SK-N-SH (cell line): ENCODE measurements at regions not wholly inside any gene's neighbourhood (a gene's known extent, or its start where the extent isn't known, plus 50 kb on each side); places are given as distances from the start of the nearest gene placed in this dataset.

ENCODE experiments used
- CTCF ChIP-seq: fragments of 200-600 bp; sonication (generic); IDR thresholded peaks from 2 replicates; pipeline ENCODE4 v1.6.1; 2017; ENCODE audit warnings: antibody characterized with exemption, mild to moderate bottlenecking, moderate library complexity
- EP300 ChIP-seq, 2 experiments: IDR thresholded peaks; 2 replicates each; pipeline versions ENCODE4 v1.4.0 to v1.6.1; 2012; ENCODE audit warnings: borderline replicate concordance in 1 of 2, low read depth in 1 of 2, low read length in 1 of 2
- FOXJ3 ChIP-seq: sonication (generic); formaldehyde crosslinking; IDR thresholded peaks from 2 replicates; pipeline ENCODE4 v1.5.1; 2020; ENCODE audit warnings: mild to moderate bottlenecking, missing genetic modification reagents
- GABPA ChIP-seq: IDR thresholded peaks from 2 replicates; pipeline ENCODE4 v1.4.0; 2012; ENCODE audit warnings: low read depth, mild to moderate bottlenecking
- IRF3 ChIP-seq: fragments of 150-350 bp; IDR thresholded peaks from 2 replicates; pipeline ENCODE4 v1.6.1; 2016; ENCODE audit warnings: mild to moderate bottlenecking, low read depth, low read length
- JUND ChIP-seq: IDR thresholded peaks from 2 replicates; pipeline ENCODE4 v1.4.0; 2012
- MXI1 ChIP-seq: IDR thresholded peaks from 2 replicates; pipeline ENCODE4 v1.6.1; 2012; ENCODE audit warnings: mild to moderate bottlenecking, low read depth, low read length, improper control_type of control experiment
- PBX3 ChIP-seq: IDR thresholded peaks from 2 replicates; pipeline ENCODE4; 2012
- RAD21 ChIP-seq: IDR thresholded peaks from 2 replicates; pipeline ENCODE4 v1.6.1; 2012; ENCODE audit warnings: mild to moderate bottlenecking, low read length
- REST ChIP-seq: IDR thresholded peaks from 2 replicates; pipeline ENCODE4 v1.6.1; 2012; ENCODE audit warnings: mild to moderate bottlenecking, low read depth, low read length, moderate library complexity
- RFX5 ChIP-seq: IDR thresholded peaks from 2 replicates; pipeline ENCODE4 v1.6.1; 2012; ENCODE audit warnings: mild to moderate bottlenecking, improper control_type of control experiment, low read length
- TCF12 ChIP-seq: IDR thresholded peaks from 2 replicates; pipeline ENCODE4 v1.4.0; 2012
- YY1 ChIP-seq: IDR thresholded peaks from 2 replicates; pipeline ENCODE4 v1.4.0; 2012; ENCODE audit warnings: low read depth, mild to moderate bottlenecking
- TF ChIP-seq, protein P1 (sequence below): IDR thresholded peaks from 2 replicates; pipeline ENCODE4 v1.4.0; 2012; ENCODE audit warnings: low read depth

DNA sequence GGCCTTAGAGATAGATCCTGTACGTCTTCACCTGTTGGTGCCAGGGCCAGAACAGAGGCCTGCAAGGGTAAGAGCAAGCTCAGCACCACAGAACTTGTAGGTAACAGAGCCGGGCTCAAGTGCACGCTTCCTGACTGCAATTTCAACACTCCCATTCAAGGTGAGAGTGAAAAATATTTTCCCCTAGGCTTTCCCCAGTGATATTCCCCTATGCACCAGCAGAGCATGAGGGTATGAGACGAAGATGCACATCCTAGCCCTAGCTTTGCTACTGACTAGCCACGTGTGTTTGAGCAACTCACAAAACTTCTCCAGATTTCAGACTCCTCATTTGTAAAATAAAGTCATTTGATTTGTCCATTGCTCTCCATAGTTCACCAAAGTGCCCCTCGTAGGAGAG is 411.6 kb downstream of the ZNF521 start:
- TF ChIP-seq CTCF (no peak), PBX3 (no peak), JUND (no peak), RFX5 (no peak), EP300 (IDR thresholded peaks at IDR 0.05; ENCODE audit: borderline replicate concordance in 1 of 2, low read depth in 1 of 2, low read length in 1 of 2) (no peak), MXI1 (no peak), IRF3 (no peak), TCF12 (no peak), YY1 (no peak), REST (no peak), GABPA (no peak), RAD21 (no peak), FOXJ3 (CRISPR knock-in tag) (no peak)
- TF ChIP-seq, protein P1, sequence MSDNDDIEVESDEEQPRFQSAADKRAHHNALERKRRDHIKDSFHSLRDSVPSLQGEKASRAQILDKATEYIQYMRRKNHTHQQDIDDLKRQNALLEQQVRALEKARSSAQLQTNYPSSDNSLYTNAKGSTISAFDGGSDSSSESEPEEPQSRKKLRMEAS, result no peak
